NB4 (cell line): ENCODE measurements at regions not wholly inside any gene's neighbourhood (a gene's known extent, or its start where the extent isn't known, plus 50 kb on each side); places are given as distances from the start of the nearest gene placed in this dataset.

Experiments used
- DNase-seq: peaks from one replicate; pipeline ENCODE4 v3.0.0; 2010; ENCODE audit warnings: low read depth
- H3K4me3 ChIP-seq: one replicate; pipeline ENCODE4 v1.5.1; 2011; ENCODE audit warnings: mild to moderate bottlenecking, low read depth, low read length, moderate library complexity
- CTCF ChIP-seq: IDR thresholded peaks from one replicate; pipeline ENCODE4 v1.5.1; 2012; ENCODE audit warnings: low read depth, low read length
- MAX ChIP-seq: IDR thresholded peaks from 2 replicates; pipeline ENCODE4 v1.6.1; 2011; ENCODE audit warnings: low read depth, low read length
- MYC ChIP-seq: IDR thresholded peaks from 2 replicates; pipeline ENCODE4 v1.6.1; 2011; ENCODE audit warnings: low read depth, low read length
- POLR2A ChIP-seq: IDR thresholded peaks from 2 replicates; pipeline ENCODE4 v1.6.1; 2011; ENCODE audit warnings: mild to moderate bottlenecking; ENCODE audit not compliant: insufficient read length; ENCODE audit errors: extremely low read depth

GRCh38 chr15:38666865-38667510, 102.4 kb upstream of the RASGRP1 start:
- TF ChIP-seq MYC (no peak), POLR2A (no peak), MAX (no peak), CTCF (no peak)
- no peak for DNase-seq
- H3K4me3 ChIP-seq, result no peak overlapping the region

DNA sequence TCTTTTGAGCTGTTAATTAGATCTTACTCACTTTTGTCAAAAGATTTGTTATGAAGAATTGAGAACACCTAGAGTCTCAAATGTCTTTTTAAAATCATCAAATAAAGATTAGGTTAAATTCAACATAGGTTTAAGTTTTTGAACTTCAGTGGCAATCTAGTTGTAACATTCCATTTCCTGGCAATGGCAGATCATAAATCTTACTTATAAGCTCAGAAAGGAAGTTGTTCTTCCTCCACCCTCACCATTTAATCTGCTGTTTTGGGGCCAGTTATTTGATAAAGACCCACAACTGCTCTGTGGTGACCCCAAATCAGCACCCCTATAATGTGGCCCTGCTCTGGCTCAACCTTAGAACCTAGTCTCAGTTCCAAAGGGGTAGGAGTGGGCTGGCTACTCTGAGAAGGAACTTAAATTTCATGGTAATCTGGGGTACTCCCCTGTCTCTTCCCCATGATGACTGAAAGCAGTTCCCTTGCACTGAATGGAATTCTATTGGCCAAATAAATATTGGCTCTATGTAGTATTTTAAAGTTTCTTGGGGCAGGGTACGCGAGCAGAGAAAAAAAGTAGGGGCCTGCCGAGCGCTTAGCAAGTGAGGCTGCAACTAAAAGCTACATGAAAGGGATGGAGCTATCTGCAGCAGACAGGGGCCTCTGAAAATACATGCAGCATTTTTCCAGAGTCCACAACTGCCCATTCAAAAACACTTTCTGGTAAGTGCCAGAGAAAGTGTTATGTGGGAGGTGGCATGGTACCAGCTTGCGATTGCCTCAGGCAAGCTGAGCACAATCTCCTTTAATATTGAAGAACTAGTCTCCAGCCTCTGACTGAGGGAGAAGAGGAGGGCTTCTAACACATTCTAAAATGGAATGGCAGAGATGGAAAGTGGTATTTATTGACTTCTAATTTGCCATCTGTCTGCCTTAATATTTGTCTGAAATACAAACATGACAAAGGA, 103.6 kb upstream of the RASGRP1 start:
- no peak overlapping the region for H3K4me3 ChIP-seq

GRCh38 chr15:38668898-38669391, 104.3 kb upstream of the RASGRP1 start:
- no peak for DNase-seq
- H3K4me3 ChIP-seq, result no peak overlapping the region
- no peak for TF ChIP-seq MAX
- no peak for TF ChIP-seq CTCF

More for the DNA sequence above, 103.6 kb upstream of the RASGRP1 start:
- no peak for DNase-seq
- no peak for TF ChIP-seq MYC
- TF ChIP-seq MAX, result no peak
- TF ChIP-seq CTCF, result no peak
- no peak for TF ChIP-seq POLR2A

DNA sequence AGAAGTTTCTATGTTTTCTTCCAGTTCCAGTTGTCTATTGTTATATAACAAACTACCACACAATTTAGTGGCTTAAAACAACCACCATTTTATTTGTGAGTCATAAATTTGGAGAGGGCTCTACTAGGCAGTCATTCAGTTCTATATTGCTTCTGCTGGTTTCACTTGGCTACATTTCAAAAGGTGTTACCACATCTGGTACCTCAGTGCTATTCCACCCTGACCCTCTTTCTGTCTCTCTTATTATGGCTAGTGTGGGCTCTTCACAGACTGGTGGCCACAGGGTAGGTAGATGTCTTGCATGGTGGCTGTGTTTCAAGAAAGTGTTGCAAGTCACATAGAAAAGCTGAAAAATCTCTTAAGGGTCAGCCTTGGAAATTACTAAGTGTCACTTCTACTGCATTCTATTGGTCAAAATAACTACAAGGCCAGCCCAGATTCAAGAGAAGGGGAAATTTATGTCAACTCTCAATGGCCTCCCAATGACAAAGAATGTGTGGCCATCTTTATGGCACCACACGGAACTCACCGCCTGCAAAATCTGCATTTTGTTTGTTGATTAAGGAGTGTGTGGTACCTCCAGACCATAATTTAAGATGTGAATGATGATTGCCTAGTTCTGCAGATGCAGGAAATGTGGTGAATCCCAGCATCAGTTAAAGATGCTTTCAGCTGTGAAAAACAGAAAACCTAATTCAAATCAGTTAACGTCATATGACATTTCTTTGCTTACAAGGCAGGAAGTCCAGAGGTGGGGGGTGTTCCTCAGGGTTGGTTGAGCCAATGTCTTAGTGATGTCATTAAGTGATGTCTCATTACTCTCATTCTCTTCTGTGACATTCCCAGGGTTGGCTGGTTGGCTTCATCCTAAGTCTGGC, 105.8 kb upstream of the RASGRP1 start:
- H3K4me3 ChIP-seq, result no peak overlapping the region
- DNase-seq, result no peak
- TF ChIP-seq CTCF (no peak), MYC (no peak), MAX (no peak), POLR2A (no peak)

GRCh38 chr15:38671006-38671387, 106.4 kb upstream of the RASGRP1 start:
- no peak for DNase-seq
- no peak overlapping the region for H3K4me3 ChIP-seq
- TF ChIP-seq MYC (no peak), POLR2A (no peak), MAX (no peak), CTCF (no peak)
